ENCODE measurements at regions not wholly inside any gene's neighbourhood (a gene's known extent, or its start where the extent isn't known, plus 50 kb on each side); places are given as distances from the start of the nearest gene placed in this dataset.

DNA sequence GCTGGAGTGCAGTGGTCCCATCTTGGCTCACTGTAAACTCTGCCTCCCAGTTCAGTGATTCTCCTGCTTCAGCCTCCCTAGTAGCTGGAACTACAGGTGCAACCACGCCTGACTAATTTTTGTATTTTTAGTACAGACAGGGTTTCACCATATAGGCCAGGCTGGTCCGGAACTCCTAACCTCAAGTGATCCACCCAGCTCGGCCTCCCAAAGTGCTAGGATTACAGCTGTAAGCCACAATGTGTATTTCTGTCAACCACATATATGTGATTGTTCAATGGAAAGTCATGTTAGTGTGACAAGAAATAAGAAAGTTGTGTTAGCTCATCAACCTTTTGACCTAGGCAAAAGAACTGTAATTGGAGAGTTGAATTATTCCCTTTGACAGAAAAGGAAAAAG is 677.1 kb upstream of the CHD1 start:
- ATAC-seq (no peak), DNase-seq (ENCODE audit: low spot score) (no peak)
- ChIA-PET POLR2A (no interaction called here), CTCF (no interaction called here)
- Mint-ChIP-seq H3K4me1 (no peaks in the 10 kb centered on the region), H3K27ac (no peak overlapping the region), H3K27me3 (ENCODE audit: low read depth) (no peaks in the 10 kb centered on the region), H3K9me3 (no peaks in the 10 kb centered on the region), H3K36me3 (no peaks in the 10 kb centered on the region), H3K4me3 (no peak overlapping the region)
- TF ChIP-seq TEAD4 (CRISPR knock-in tag; IDR thresholded peaks at IDR 0.05), result no peak

DNA sequence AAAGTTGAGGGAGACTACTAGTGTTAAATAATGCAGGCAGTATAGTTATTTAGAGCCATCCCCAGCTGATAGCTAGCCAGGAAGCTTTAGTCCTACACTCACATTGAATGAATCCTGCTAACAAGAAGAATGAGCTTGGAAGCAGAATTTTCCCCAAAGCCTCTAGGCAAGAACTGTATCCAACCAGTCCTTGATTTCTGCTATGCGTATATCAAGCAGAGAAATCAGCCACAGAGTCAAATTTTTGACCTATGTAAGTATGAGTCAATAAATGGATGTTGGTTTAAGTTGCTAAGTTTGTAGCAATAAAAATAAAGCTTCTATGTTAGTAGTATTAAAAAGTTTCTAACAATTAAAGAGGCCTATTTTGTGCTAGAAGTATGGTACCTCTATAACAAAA is 672.1 kb upstream of the CHD1 start:
- no peak for ATAC-seq
- H3K9me3 Mint-ChIP-seq, result peaks cover 3% of the 10 kb centered on the region
- POLR2A ChIA-PET, result no interaction called here
- CTCF ChIA-PET, result no interaction called here
- TF ChIP-seq, protein P1, sequence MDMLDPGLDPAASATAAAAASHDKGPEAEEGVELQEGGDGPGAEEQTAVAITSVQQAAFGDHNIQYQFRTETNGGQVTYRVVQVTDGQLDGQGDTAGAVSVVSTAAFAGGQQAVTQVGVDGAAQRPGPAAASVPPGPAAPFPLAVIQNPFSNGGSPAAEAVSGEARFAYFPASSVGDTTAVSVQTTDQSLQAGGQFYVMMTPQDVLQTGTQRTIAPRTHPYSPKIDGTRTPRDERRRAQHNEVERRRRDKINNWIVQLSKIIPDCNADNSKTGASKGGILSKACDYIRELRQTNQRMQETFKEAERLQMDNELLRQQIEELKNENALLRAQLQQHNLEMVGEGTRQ (CRISPR knock-in tag; IDR thresholded peaks at IDR 0.05), result no peak
- no peak for TF ChIP-seq EMX1 (CRISPR knock-in tag; IDR thresholded peaks at IDR 0.05)
- no peak overlapping the region for H3K27ac Mint-ChIP-seq
- no peaks in the 10 kb centered on the region for H3K27me3 Mint-ChIP-seq (ENCODE audit: low read depth)
- no peak for DNase-seq (ENCODE audit: low spot score)
- no peaks in the 10 kb centered on the region for H3K4me1 Mint-ChIP-seq
- no peak overlapping the region for H3K4me3 Mint-ChIP-seq
- H3K36me3 Mint-ChIP-seq, result no peaks in the 10 kb centered on the region

DNA sequence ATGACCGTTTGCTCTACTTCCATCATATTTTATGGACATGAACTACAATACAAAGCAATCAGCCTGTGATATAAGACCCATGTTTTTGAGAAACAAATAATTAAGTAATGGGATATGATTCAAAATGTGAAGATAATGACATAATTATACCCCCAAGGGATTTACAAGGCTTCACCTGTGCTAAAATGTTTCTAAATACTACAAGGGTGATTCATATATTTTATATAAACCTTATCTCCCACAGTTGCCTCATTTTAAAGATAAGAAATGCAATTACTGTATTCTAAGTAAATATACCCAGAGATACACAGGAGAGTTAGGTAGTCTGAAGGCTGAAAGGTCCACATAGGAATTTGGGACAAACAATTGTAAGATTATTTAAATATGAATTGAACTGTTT is 662.0 kb upstream of the CHD1 start:
- Mint-ChIP-seq H3K27me3 (ENCODE audit: low read depth) (no peaks in the 10 kb centered on the region), H3K4me1 (peaks cover 8% of the 10 kb centered on the region), H3K36me3 (no peaks in the 10 kb centered on the region), H3K9me3 (no peaks in the 10 kb centered on the region), H3K27ac (no peak overlapping the region), H3K4me3 (no peak overlapping the region)
- DNase-seq (ENCODE audit: low spot score), result no peak
- no peak for ATAC-seq
- POLR2A ChIA-PET, result no interaction called here
- CTCF ChIA-PET, result no interaction called here
- TF ChIP-seq, protein P2, sequence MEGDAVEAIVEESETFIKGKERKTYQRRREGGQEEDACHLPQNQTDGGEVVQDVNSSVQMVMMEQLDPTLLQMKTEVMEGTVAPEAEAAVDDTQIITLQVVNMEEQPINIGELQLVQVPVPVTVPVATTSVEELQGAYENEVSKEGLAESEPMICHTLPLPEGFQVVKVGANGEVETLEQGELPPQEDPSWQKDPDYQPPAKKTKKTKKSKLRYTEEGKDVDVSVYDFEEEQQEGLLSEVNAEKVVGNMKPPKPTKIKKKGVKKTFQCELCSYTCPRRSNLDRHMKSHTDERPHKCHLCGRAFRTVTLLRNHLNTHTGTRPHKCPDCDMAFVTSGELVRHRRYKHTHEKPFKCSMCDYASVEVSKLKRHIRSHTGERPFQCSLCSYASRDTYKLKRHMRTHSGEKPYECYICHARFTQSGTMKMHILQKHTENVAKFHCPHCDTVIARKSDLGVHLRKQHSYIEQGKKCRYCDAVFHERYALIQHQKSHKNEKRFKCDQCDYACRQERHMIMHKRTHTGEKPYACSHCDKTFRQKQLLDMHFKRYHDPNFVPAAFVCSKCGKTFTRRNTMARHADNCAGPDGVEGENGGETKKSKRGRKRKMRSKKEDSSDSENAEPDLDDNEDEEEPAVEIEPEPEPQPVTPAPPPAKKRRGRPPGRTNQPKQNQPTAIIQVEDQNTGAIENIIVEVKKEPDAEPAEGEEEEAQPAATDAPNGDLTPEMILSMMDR (IDR thresholded peaks at IDR 0.05), result no peak
- TF ChIP-seq ZNF317 (CRISPR knock-in tag; IDR thresholded peaks at IDR 0.05; ENCODE audit: borderline replicate concordance, low read depth) (no peak), ELF4 (CRISPR knock-in tag; IDR thresholded peaks at IDR 0.05; ENCODE audit: low read depth) (no peak), ZBTB21 (CRISPR knock-in tag; IDR thresholded peaks at IDR 0.05; ENCODE audit: borderline replicate concordance) (no peak), TCF7 (CRISPR knock-in tag; IDR thresholded peaks at IDR 0.05; ENCODE audit: low read depth) (no peak), NFATC4 (CRISPR knock-in tag; IDR thresholded peaks at IDR 0.05) (no peak), OVOL2 (CRISPR knock-in tag; IDR thresholded peaks at IDR 0.05; ENCODE audit: borderline replicate concordance) (no peak), TEAD4 (CRISPR knock-in tag; IDR thresholded peaks at IDR 0.05) (no peak), FOXP1 (CRISPR knock-in tag; IDR thresholded peaks at IDR 0.05; ENCODE audit: borderline replicate concordance) (no peak), MYBL2 (CRISPR knock-in tag; IDR thresholded peaks at IDR 0.05) (no peak), KAT7 (CRISPR knock-in tag; IDR thresholded peaks at IDR 0.05; ENCODE audit: borderline replicate concordance) (no peak)
- TF ChIP-seq, protein P3, sequence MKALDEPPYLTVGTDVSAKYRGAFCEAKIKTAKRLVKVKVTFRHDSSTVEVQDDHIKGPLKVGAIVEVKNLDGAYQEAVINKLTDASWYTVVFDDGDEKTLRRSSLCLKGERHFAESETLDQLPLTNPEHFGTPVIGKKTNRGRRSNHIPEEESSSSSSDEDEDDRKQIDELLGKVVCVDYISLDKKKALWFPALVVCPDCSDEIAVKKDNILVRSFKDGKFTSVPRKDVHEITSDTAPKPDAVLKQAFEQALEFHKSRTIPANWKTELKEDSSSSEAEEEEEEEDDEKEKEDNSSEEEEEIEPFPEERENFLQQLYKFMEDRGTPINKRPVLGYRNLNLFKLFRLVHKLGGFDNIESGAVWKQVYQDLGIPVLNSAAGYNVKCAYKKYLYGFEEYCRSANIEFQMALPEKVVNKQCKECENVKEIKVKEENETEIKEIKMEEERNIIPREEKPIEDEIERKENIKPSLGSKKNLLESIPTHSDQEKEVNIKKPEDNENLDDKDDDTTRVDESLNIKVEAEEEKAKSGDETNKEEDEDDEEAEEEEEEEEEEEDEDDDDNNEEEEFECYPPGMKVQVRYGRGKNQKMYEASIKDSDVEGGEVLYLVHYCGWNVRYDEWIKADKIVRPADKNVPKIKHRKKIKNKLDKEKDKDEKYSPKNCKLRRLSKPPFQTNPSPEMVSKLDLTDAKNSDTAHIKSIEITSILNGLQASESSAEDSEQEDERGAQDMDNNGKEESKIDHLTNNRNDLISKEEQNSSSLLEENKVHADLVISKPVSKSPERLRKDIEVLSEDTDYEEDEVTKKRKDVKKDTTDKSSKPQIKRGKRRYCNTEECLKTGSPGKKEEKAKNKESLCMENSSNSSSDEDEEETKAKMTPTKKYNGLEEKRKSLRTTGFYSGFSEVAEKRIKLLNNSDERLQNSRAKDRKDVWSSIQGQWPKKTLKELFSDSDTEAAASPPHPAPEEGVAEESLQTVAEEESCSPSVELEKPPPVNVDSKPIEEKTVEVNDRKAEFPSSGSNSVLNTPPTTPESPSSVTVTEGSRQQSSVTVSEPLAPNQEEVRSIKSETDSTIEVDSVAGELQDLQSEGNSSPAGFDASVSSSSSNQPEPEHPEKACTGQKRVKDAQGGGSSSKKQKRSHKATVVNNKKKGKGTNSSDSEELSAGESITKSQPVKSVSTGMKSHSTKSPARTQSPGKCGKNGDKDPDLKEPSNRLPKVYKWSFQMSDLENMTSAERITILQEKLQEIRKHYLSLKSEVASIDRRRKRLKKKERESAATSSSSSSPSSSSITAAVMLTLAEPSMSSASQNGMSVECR (CRISPR knock-in tag; IDR thresholded peaks at IDR 0.05; ENCODE audit: borderline replicate concordance), result no peak
- TF ChIP-seq, protein P1 (CRISPR knock-in tag; IDR thresholded peaks at IDR 0.05), result no peak
- TF ChIP-seq, protein P4, sequence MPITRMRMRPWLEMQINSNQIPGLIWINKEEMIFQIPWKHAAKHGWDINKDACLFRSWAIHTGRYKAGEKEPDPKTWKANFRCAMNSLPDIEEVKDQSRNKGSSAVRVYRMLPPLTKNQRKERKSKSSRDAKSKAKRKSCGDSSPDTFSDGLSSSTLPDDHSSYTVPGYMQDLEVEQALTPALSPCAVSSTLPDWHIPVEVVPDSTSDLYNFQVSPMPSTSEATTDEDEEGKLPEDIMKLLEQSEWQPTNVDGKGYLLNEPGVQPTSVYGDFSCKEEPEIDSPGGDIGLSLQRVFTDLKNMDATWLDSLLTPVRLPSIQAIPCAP (CRISPR knock-in tag; IDR thresholded peaks at IDR 0.05), result no peak
- TF ChIP-seq, protein P5, sequence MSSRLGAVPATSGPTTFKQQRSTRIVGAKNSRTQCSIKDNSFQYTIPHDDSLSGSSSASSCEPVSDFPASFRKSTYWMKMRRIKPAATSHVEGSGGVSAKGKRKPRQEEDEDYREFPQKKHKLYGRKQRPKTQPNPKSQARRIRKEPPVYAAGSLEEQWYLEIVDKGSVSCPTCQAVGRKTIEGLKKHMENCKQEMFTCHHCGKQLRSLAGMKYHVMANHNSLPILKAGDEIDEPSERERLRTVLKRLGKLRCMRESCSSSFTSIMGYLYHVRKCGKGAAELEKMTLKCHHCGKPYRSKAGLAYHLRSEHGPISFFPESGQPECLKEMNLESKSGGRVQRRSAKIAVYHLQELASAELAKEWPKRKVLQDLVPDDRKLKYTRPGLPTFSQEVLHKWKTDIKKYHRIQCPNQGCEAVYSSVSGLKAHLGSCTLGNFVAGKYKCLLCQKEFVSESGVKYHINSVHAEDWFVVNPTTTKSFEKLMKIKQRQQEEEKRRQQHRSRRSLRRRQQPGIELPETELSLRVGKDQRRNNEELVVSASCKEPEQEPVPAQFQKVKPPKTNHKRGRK (CRISPR knock-in tag; IDR thresholded peaks at IDR 0.05; ENCODE audit: borderline replicate concordance), result no peak
- TF ChIP-seq, protein P6, sequence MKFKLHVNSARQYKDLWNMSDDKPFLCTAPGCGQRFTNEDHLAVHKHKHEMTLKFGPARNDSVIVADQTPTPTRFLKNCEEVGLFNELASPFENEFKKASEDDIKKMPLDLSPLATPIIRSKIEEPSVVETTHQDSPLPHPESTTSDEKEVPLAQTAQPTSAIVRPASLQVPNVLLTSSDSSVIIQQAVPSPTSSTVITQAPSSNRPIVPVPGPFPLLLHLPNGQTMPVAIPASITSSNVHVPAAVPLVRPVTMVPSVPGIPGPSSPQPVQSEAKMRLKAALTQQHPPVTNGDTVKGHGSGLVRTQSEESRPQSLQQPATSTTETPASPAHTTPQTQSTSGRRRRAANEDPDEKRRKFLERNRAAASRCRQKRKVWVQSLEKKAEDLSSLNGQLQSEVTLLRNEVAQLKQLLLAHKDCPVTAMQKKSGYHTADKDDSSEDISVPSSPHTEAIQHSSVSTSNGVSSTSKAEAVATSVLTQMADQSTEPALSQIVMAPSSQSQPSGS (CRISPR knock-in tag; IDR thresholded peaks at IDR 0.05; ENCODE audit: borderline replicate concordance, low read depth), result no peak
- TF ChIP-seq, protein P7, sequence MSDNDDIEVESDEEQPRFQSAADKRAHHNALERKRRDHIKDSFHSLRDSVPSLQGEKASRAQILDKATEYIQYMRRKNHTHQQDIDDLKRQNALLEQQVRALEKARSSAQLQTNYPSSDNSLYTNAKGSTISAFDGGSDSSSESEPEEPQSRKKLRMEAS (CRISPR knock-in tag; IDR thresholded peaks at IDR 0.05), result no peak

All from WTC11 (cell line).